GM18907 (cell line): ENCODE measurements at regions not wholly inside any gene's neighbourhood (a gene's known extent, or its start where the extent isn't known, plus 50 kb on each side); places are given as distances from the start of the nearest gene placed in this dataset.

Experiments
- ATAC-seq: cut with Tn5 transposase; IDR thresholded peaks from one replicate; pipeline ENCODE4 v1.9.1; 2021; ENCODE audit warnings: mild to moderate bottlenecking, moderate library complexity; ENCODE audit not compliant: unreplicated experiment

DNA sequence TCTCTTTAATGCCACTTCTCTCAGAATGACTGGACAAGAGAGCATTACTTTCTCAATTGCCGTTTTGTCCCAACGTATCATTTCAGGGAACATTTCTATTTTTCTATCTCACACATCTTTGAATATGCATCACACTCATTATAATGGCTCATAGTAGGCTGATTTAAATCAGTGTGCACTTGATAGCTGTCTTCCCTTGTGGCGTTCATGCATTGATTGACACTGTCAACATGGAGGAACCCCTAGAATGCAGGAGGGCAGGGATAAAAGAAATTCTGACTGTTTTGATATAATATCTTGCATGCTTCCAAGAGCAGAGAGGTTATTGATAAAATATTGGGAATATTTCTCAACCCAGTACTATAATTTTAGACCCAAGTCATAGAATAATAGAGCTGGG lies 1528.9 kb upstream of the FLRT2 start:
- ATAC-seq, result no peak

- ATAC-seq, result no peak
Measured at GRCh38 chr14:84003346-84003745, 1526.6 kb upstream of the FLRT2 start.

DNA sequence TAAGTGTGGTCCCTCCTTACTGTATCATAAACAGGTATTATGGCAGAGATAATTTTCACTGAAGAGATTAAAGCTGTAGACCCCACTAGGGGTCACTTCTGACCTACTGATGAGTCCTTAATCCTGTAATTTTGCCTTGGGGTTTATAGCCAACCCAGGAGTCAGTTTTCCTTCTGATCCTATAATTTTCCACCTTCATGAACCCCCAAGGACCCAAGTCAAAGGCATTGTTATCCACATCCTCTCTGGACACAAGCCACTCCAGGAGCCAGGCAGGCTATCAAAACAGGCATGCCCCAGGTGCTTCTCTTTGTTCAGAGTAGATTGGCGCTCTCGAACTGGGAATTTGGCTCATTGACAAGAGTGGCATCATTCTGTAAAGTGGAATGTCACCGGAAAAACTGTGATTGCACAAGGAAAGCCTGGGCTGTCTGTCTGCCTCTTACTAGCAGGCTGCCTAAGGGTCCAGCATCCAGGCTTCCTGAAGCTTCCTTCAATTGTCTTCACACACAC lies 1523.2 kb upstream of the FLRT2 start:
- ATAC-seq, result no peak

- no peak for ATAC-seq
Measured at GRCh38 chr14:84013424-84013823, 1516.5 kb upstream of the FLRT2 start.

DNA sequence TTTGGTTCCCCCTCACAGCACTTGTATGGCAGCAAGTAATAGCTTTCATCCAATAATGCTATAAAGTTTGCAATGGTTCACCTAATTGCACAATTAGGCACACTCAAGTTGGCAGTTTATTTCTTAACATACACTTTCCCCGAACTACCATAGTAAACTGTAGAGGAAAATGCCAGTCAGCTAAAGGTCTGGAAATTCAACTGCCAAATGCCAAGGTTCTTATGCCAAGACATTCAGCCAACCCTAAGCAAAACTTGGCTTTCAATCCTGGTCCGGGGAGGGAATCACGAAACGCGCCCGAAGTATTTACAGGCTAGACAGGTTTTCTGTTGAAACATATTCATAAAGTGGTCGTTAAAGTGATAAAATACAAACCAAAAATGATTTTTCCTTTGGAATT lies 1512.4 kb upstream of the FLRT2 start:
- no peak for ATAC-seq

GRCh38 chr14:84021433-84021832 lies 1508.5 kb upstream of the FLRT2 start:
- no peak for ATAC-seq

DNA sequence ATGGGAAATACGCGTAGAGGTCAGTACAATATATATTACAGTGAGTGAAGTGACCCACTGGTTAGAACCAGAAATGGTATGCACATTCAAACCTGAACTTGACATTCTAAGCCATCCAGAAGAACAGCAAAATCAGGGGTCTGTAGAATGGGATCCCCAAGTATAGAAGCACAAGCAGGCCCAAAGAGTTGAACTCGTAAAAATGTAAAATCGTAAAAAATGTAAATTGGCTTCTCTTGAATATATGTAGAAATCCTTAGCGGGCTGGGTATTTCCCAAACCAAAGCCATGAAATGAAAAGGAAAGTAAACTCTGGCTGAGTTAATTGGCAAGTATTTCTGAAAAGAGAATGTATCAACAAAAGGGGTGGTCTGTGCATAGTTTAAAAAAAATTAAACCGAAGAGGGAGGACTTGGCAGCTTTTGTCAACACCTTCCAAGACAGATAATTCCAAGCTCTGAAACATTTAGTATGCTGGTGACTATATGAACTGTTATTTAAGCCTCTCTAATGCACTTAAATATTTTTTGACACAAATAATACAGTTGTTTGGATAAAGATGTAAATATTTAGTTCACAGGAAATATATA lies 1505.6 kb upstream of the FLRT2 start:
- ATAC-seq, result no peak

DNA sequence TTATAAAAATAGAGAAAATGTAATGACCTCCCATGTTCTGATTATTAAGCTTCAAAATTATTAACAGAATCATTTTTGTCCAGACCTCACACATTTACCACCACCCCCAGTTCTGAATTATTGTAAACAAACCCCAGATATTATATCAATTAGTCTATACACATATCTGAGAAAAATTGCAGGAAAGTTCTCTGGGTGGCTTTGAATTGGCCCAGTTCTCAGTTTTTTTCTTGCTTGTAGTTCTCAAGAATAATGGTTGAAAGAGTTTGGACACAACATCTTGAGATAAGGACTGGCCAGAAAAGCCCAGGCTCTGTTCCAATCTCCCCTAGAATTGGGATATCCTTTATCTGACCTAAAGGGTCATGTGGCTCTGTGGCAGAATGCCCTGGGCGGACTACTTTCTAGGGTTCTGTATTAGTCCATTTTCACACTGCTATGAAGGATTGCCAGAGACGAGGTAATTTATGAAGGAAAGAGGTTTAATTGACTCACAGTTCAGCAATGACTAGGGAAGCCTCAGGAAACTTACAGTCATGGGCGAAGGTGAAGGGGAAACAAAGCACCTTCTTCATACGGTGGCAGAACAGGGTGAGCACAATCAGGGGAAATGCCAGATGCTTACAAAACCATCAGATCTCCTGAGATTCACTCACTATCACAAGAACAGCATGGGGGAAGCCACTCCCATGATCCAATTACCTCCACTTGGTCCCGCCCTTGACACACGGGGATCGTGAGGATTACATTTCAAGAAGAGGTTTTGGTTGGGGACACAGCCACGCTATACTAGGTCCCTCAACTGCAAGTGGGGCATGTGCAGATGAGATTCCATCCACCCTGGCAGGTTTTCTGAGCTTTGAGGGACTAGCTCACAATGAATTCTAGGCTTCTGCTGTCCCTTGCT lies 1504.6 kb upstream of the FLRT2 start:
- no peak for ATAC-seq

- no peak for ATAC-seq
Measured at GRCh38 chr14:84027351-84027750, 1502.6 kb upstream of the FLRT2 start.

GRCh38 chr14:84028080-84028604 lies 1501.8 kb upstream of the FLRT2 start:
- no peak for ATAC-seq

GRCh38 chr14:84029246-84029645 lies 1500.7 kb upstream of the FLRT2 start:
- no peak for ATAC-seq

- no peak for ATAC-seq
Measured at GRCh38 chr14:84029720-84030119, 1500.2 kb upstream of the FLRT2 start.

- ATAC-seq, result peak; percentile 42
Measured at GRCh38 chr14:84036840-84037239, 1493.1 kb upstream of the FLRT2 start.

DNA sequence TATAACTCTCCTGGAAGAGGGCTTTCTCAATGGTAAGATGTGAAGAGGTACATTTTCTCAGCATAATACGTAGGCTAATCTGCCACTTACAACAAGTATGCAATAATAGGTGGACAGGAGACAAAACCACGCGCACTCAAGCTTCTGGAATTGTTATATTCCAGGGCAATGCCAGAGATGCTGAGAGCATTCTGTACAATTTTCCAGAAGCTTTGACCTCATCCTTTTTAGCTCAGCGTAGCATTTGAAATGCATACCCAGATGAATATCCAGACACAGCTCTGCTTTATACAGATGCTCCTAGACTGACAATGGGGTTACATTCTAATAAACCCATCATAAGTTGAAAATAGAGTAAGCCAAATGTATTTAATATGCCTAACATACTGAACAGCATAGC lies 1492.4 kb upstream of the FLRT2 start:
- ATAC-seq, result no peak

DNA sequence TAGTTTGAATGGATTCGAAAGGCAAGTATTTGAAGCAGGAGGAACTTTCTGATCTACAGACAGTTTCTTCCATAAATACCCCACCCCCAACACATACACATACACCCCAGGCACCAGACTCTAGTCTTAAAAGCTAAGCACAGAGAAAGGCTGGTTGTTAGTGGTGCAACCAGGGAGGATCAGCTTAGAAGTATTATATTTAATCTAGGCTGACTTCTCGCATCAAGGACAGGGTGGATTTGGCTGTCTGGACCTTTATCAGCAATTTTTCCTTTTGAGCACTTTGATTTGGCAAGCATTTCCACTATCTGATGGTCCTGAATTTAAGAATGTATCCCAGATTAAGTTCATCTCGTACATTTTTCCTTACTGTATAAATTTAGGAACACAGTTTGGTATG lies 1489.8 kb upstream of the FLRT2 start:
- ATAC-seq, result no peak

DNA sequence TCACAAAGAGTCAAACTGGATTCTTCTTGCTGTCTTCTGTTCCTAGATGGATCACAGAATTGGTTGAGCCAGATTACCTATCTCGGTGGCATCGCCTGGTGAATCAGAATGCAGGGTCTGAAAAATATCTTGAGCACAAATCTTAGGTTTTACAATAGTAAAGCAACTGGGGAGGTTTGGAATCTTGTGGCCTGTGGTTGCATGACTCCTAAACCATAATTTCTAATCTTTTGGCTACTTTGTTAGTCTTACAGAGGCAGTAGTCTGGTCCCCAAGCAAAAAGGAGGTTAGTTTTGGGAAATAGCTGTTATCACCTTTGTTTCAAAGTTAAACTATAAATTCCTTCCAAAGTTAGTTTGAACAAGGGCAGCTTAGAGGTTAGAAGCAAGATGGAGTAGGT lies 1488.5 kb upstream of the FLRT2 start:
- no peak for ATAC-seq

- ATAC-seq, result no peak
Measured at GRCh38 chr14:84042992-84043391, 1487.0 kb upstream of the FLRT2 start.

DNA sequence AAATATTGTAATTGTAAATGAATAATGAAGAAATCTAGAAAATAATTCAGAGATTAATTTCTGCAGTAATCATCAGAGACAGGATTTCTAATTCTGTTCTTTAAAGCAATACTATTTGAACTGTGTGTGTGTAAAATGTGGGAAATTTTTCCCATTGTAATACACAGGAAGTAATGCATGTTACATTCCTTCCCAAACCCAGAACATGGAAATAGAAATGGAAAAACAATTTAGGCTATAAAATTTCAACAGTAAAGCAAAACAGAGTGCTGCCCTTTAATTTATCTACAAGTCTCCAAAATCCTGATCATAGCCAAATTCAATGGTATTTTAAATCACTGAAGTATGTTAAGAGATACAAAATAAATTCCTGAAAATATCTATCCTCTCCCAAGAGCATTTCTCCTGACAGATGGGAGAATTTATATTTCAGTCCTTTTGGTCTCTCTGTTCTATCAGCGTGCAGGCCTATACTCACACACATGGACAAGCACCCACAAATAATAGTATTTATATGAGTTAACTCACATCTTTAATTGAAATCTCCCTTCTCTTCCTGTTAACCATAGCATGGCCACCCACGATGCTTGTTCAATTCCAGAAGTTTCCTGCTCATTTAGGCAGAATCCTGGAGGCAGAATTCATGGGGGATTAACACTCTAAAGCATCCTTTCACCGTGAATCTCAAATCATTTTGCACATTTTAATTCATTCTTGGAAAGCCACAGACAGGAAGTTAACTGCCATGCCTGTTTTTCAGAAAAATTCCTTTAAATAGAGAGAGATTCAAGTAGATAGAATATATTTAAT lies 1465.4 kb upstream of the FLRT2 start:
- ATAC-seq, result no peak

DNA sequence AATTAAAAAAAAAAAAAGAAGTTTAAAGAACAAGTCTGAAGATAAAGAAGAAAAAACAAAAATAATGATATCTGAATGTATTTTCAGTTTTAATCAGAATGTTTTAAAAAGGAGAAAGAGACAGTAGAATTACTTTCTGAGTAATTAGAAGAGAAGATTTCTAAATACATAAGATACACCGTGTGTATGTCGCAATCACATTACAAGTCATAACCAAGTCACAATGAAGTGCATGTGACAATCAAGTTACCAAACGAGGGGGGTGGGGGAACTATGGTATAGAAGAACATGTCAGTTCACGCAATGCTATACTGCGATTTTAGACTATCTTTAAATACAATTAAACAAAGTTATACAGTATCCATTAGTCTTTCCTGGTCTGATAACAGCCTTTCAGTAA lies 1464.1 kb upstream of the FLRT2 start:
- ATAC-seq, result no peak

DNA sequence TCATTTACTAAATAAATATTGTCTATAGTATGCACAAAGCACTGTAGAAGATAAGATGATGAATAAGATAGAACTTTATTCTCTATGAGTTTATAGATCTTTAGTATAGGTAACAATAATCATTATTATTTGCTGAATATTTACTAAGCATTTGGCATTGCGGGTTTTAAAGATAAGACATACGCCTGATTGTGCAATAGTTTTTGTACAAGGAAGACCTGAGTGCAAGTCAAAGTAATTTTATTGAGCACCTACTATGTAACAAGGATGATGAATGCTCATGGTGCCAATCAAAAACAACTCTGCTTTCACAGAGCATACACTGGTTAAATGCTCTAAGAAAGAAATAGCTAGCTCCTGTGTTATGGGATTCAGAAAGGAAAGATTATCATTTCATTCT lies 1461.7 kb upstream of the FLRT2 start:
- ATAC-seq, result no peak

- no peak for ATAC-seq
Measured at GRCh38 chr14:84071061-84071460, 1458.9 kb upstream of the FLRT2 start.
